ENCODE measurements at regions not wholly inside any gene's neighbourhood (a gene's known extent, or its start where the extent isn't known, plus 50 kb on each side); places are given as distances from the start of the nearest gene placed in this dataset.

DNA sequence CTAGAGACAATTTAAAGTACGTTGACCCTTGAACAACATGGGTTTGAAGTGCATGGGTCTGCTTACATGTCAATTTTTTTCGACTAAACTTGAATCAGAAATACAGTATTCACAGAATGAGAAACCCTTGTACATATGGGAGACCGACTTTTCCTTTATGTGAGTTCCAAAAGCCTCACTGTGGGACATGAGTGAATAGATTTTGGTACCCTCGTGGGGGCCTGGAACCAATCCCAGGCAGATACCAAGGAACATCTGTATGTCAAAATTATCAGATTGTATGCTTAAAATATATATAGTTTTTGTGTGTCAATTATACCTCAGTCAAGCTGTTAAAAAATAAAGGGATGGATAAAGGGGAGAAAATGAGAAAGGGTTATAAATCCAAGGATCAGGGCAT lies 78.7 kb upstream of the MAN2A1 start:
- TF ChIP-seq, protein P1, sequence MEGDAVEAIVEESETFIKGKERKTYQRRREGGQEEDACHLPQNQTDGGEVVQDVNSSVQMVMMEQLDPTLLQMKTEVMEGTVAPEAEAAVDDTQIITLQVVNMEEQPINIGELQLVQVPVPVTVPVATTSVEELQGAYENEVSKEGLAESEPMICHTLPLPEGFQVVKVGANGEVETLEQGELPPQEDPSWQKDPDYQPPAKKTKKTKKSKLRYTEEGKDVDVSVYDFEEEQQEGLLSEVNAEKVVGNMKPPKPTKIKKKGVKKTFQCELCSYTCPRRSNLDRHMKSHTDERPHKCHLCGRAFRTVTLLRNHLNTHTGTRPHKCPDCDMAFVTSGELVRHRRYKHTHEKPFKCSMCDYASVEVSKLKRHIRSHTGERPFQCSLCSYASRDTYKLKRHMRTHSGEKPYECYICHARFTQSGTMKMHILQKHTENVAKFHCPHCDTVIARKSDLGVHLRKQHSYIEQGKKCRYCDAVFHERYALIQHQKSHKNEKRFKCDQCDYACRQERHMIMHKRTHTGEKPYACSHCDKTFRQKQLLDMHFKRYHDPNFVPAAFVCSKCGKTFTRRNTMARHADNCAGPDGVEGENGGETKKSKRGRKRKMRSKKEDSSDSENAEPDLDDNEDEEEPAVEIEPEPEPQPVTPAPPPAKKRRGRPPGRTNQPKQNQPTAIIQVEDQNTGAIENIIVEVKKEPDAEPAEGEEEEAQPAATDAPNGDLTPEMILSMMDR (IDR thresholded peaks at IDR 0.05), result no peak
- TF ChIP-seq EP300 (IDR thresholded peaks at IDR 0.05), result no peak

Data from sigmoid colon (tissue), 4 donors.